CD14-positive monocyte (primary cell): ENCODE measurements at regions not wholly inside any gene's neighbourhood (a gene's known extent, or its start where the extent isn't known, plus 50 kb on each side); places are given as distances from the start of the nearest gene placed in this dataset.

Experiments used
- DNase-seq, 3 donors: peaks; one replicate each; pipeline ENCODE4 v3.0.0-alpha.2; 2011 to 2022
- H2AFZ ChIP-seq: 2 replicates; pipeline ENCODE4 v1.6.0; 2012; ENCODE audit warnings: mild to moderate bottlenecking, low read depth, low read length, inconsistent platforms; ENCODE audit not compliant: insufficient read depth, poor library complexity, severe bottlenecking
- H3K27ac ChIP-seq, 2 donors: 1 replicate in 1 of 2; 2 replicates in 1 of 2; pipeline ENCODE4 v1.5.1; 2012 to 2013; ENCODE audit warnings: low read length in 2 of 2, control low read depth in 1 of 2, inconsistent platforms in 1 of 2, low read depth in 1 of 2, mild to moderate bottlenecking in 1 of 2
- H3K27me3 ChIP-seq, 2 donors: one replicate each; pipeline versions ENCODE4 v1.6.0 to v1.6.1; 2011 to 2013; ENCODE audit warnings: low read length in 2 of 2; ENCODE audit not compliant: control insufficient read depth in 2 of 2, insufficient read depth in 2 of 2
- H3K36me3 ChIP-seq, 2 donors: replicated peaks in 1 of 2; 1 replicate in 1 of 2; 2 replicates in 1 of 2; pipeline versions ENCODE4 v1.5.1 to v1.6.1; 2012 to 2013; ENCODE audit warnings: low read length in 2 of 2, control low read depth in 1 of 2, inconsistent platforms in 1 of 2, mild to moderate bottlenecking in 1 of 2; ENCODE audit not compliant: insufficient read depth in 2 of 2, control insufficient read depth in 1 of 2
- H3K4me1 ChIP-seq, 2 donors: 1 replicate in 1 of 2; 2 replicates in 1 of 2; pipeline versions ENCODE4 v1.5.1 to v1.6.1; 2012 to 2013; ENCODE audit warnings: low read length in 2 of 2, control low read depth in 1 of 2, inconsistent platforms in 1 of 2, mild to moderate bottlenecking in 1 of 2, moderate library complexity in 1 of 2; ENCODE audit not compliant: insufficient read depth in 2 of 2, control insufficient read depth in 1 of 2
- H3K4me2 ChIP-seq: replicated peaks from 2 replicates; pipeline ENCODE3; 2012; ENCODE audit warnings: low read length, moderate library complexity, mild to moderate bottlenecking; ENCODE audit not compliant: poor library complexity, severe bottlenecking; ENCODE audit errors: extremely low read depth
- H3K4me3 ChIP-seq, 3 experiments: fragments of 200-600 bp in 1 of 3; sonication (generic) in 1 of 3; replicated peaks in 1 of 3; 1 replicate in 2 of 3; 2 replicates in 1 of 3; pipeline ENCODE4 v1.5.1; 2011 to 2013; ENCODE audit warnings: low read length in 3 of 3, mild to moderate bottlenecking in 3 of 3, control low read depth in 2 of 3, low read depth in 2 of 3, inconsistent platforms in 1 of 3, moderate library complexity in 1 of 3
- H3K79me2 ChIP-seq: 2 replicates; pipeline ENCODE4 v1.6.0; 2012; ENCODE audit warnings: mild to moderate bottlenecking, control low read depth, inconsistent platforms, low read length, moderate library complexity; ENCODE audit not compliant: insufficient read depth
- H3K9ac ChIP-seq: 2 replicates; pipeline ENCODE4 v1.6.0; 2017; ENCODE audit warnings: low read length, mild to moderate bottlenecking; ENCODE audit not compliant: insufficient read depth, poor library complexity, severe bottlenecking
- H3K9me3 ChIP-seq, 2 donors: replicated peaks in 1 of 2; 1 replicate in 1 of 2; 2 replicates in 1 of 2; pipeline versions ENCODE4 v1.5.1 to v1.6.1; 2012 to 2013; ENCODE audit warnings: low read length in 2 of 2, control low read depth in 1 of 2; ENCODE audit not compliant: control insufficient read depth in 1 of 2, insufficient read depth in 1 of 2
- H4K20me1 ChIP-seq: 2 replicates; pipeline ENCODE4 v1.6.0; 2012; ENCODE audit warnings: mild to moderate bottlenecking, low read length, control low read depth, moderate library complexity; ENCODE audit not compliant: insufficient read depth
- H3K27ac Mint-ChIP-seq, 7 donors: one replicate each; pipeline ENCODE4 v1.8.0; 2020; ENCODE audit warnings: mild to moderate bottlenecking in 7 of 7, mixed read lengths in 7 of 7, moderate library complexity in 6 of 7, inconsistent platforms in 2 of 7
- H3K27me3 Mint-ChIP-seq, 3 donors: one replicate each; pipeline ENCODE4 v1.8.0; 2021 to 2022; ENCODE audit warnings: low read depth in 3 of 3, mild to moderate bottlenecking in 3 of 3, mixed read lengths in 3 of 3, moderate library complexity in 3 of 3, inconsistent platforms in 1 of 3
- H3K36me3 Mint-ChIP-seq, 2 donors: one replicate each; pipeline ENCODE4 v1.8.0; 2020; ENCODE audit warnings: mixed read lengths in 2 of 2, inconsistent platforms in 1 of 2, mild to moderate bottlenecking in 1 of 2
- H3K4me1 Mint-ChIP-seq: one replicate; pipeline ENCODE4 v1.8.0; 2020; ENCODE audit warnings: mild to moderate bottlenecking, mixed read lengths
- H3K4me3 Mint-ChIP-seq, 2 donors: one replicate each; pipeline ENCODE4 v1.8.0; 2020; ENCODE audit warnings: mild to moderate bottlenecking in 2 of 2, mixed read lengths in 2 of 2, moderate library complexity in 1 of 2
- H3K9me3 Mint-ChIP-seq, 7 donors: one replicate each; pipeline ENCODE4 v1.8.0; 2020 to 2022; ENCODE audit warnings: mixed read lengths in 7 of 7, mild to moderate bottlenecking in 6 of 7, moderate library complexity in 6 of 7, inconsistent platforms in 2 of 7
- CTCF ChIP-seq: fragments of 200-600 bp; IDR thresholded peaks from one replicate; pipeline ENCODE4 v1.8.0; 2022; ENCODE audit warnings: antibody characterized with exemption, mild to moderate bottlenecking
- WGBS: methylation state at CpG from one replicate; pipeline ENCODE4 v1.1.5; 2013; ENCODE audit warnings: missing lambda C conversion rate; ENCODE audit not compliant: insufficient coverage; 5-methylcytosine and 5-hydroxymethylcytosine counted together
- intact Hi-C, 2 donors: fragments of 100-400 bp; cut with micrococcal nuclease; formaldehyde crosslinking; loops; one replicate each; pipeline versions ENCODE4 v1.15.0 to v1.15.1; 2023

GRCh38 chr10:10365676-10366075, 652.0 kb upstream of the CELF2 start:
- no peak overlapping the region for H3K4me3 ChIP-seq
- no peak for DNase-seq
- H3K9me3 ChIP-seq = peaks cover 0 to 3% of the 10 kb centered on the region in 2 donors
- intact Hi-C loops = no loop called here
- H4K20me1 ChIP-seq = no peaks in the 10 kb centered on the region
- peaks cover 2 to 6% (median 5%) of the 10 kb centered on the region in 3 donors for H3K27me3 Mint-ChIP-seq
- no peak overlapping the region for H3K27ac Mint-ChIP-seq
- no peak for TF ChIP-seq CTCF
- no peak overlapping the region for H2AFZ ChIP-seq
- H3K79me2 ChIP-seq = no peaks in the 10 kb centered on the region
- H3K9me3 Mint-ChIP-seq = peaks cover 0 to 7% (median 3%) of the 10 kb centered on the region in 7 donors
- WGBS = no CpG with 5 or more reads among the region's 3 CpGs
- no peak overlapping the region for H3K4me2 ChIP-seq
- H3K4me3 Mint-ChIP-seq = no peak overlapping the region
- H3K4me1 Mint-ChIP-seq = no peaks in the 10 kb centered on the region
- H3K36me3 Mint-ChIP-seq = no peaks in the 10 kb centered on the region
- no peak overlapping the region for H3K27ac ChIP-seq
- no peaks in the 10 kb centered on the region for H3K27me3 ChIP-seq
- no peaks in the 10 kb centered on the region for H3K36me3 ChIP-seq
- H3K9ac ChIP-seq = no peak overlapping the region
- H3K4me1 ChIP-seq = no peaks in the 10 kb centered on the region

DNA sequence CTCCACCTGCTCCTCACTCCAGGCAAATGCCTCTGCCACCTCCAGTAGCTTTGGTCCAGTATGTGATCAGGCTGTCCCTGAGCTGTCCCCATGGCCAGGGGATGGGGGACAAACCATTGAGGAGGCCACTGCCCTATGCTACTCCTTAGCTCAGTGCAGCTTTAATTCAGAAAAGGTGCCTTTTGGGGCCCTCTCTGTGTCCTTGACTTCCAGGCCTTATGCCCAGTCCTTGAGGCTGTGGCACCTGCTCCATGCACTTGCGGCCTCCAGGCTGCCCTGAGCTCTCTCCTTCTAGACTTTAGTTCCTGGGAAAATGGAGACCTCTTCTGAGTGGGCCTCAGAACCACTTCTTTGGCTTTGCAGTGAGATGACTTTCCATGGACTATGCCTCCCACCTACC, 650.8 kb upstream of the CELF2 start:
- no peak for TF ChIP-seq CTCF
- H3K36me3 Mint-ChIP-seq = no peaks in the 10 kb centered on the region
- no peaks in the 10 kb centered on the region for H3K27me3 ChIP-seq
- no peaks in the 10 kb centered on the region for H3K4me1 ChIP-seq
- no peaks in the 10 kb centered on the region for H3K36me3 ChIP-seq
- H2AFZ ChIP-seq = no peak overlapping the region
- H3K9me3 ChIP-seq = peaks cover 0 to 3% of the 10 kb centered on the region in 2 donors
- H3K27ac Mint-ChIP-seq = no peak overlapping the region
- H3K79me2 ChIP-seq = no peaks in the 10 kb centered on the region
- DNase-seq = no peak
- H3K27me3 Mint-ChIP-seq = peaks cover 2 to 6% (median 5%) of the 10 kb centered on the region in 3 donors
- H3K4me1 Mint-ChIP-seq = no peaks in the 10 kb centered on the region
- intact Hi-C loops = no loop called here
- H3K27ac ChIP-seq = no peak overlapping the region
- no peak overlapping the region for H3K4me3 ChIP-seq
- H3K4me2 ChIP-seq = no peak overlapping the region
- peaks cover 0 to 7% (median 3%) of the 10 kb centered on the region in 7 donors for H3K9me3 Mint-ChIP-seq
- H4K20me1 ChIP-seq = no peaks in the 10 kb centered on the region
- no peak overlapping the region for H3K4me3 Mint-ChIP-seq
- no peak overlapping the region for H3K9ac ChIP-seq
- 88% methylated on average over 1 of the region's 1 CpG for WGBS
